H1 (cell line): ENCODE measurements at regions not wholly inside any gene's neighbourhood (a gene's known extent, or its start where the extent isn't known, plus 50 kb on each side); places are given as distances from the start of the nearest gene placed in this dataset.

Experiments used
- CTCF ChIA-PET: fragments of 300-600 bp; sonication (Branson Sonifier 250); formaldehyde crosslinking; loops from one replicate; lab custom pipeline; 2021; ENCODE audit not compliant: partially characterized antibody; lab: Charles Lee
- POLR2A ChIA-PET: fragments of 300-600 bp; sonication (Branson Sonifier 250); formaldehyde crosslinking; loops from one replicate; lab custom pipeline; 2021; ENCODE audit warnings: inconsistent platforms; ENCODE audit not compliant: partially characterized antibody; lab: Charles Lee
- DNase-seq, 2 experiments: peaks; one replicate each; pipeline versions ENCODE4 v3.0.0 to v3.0.0-alpha.2; 2010 to 2022; ENCODE audit warnings: low spot score in 2 of 2, low read depth in 1 of 2, mixed read lengths in 1 of 2
- FAIRE-seq: peaks from 2 replicates; lab custom pipeline; 2011; peaks lifted over from hg19 to GRCh38; lab: Jason Lieb, UNC
- H2AFZ ChIP-seq: 2 replicates; pipeline ENCODE4 v1.8.1; 2012; ENCODE audit warnings: low read length, inconsistent platforms
- H2AK5ac ChIP-seq: 2 replicates; pipeline ENCODE4 v1.6.1; 2013; ENCODE audit warnings: low read depth, low read length
- H2BK120ac ChIP-seq: replicated peaks from 2 replicates; pipeline ENCODE3; 2013; ENCODE audit warnings: low read depth, low read length, inconsistent platforms
- H2BK12ac ChIP-seq: 2 replicates; pipeline ENCODE4 v1.6.1; 2013; ENCODE audit warnings: low read depth, low read length
- H2BK15ac ChIP-seq: 2 replicates; pipeline ENCODE4 v1.6.1; 2013; ENCODE audit warnings: low read length
- H2BK20ac ChIP-seq: 2 replicates; pipeline ENCODE4 v1.6.1; 2013; ENCODE audit warnings: low read length
- H2BK5ac ChIP-seq: 2 replicates; pipeline ENCODE4 v1.6.1; 2013; ENCODE audit warnings: low read depth, low read length
- H3K14ac ChIP-seq: 2 replicates; pipeline ENCODE4 v1.6.1; 2013; ENCODE audit warnings: inconsistent platforms; ENCODE audit not compliant: insufficient read length
- H3K18ac ChIP-seq: 2 replicates; pipeline ENCODE4 v1.6.1; 2013; ENCODE audit warnings: low read length; ENCODE audit errors: extremely low read depth
- H3K23ac ChIP-seq: 2 replicates; pipeline ENCODE4 v1.6.1; 2013; ENCODE audit warnings: inconsistent platforms; ENCODE audit not compliant: insufficient read length
- H3K23me2 ChIP-seq: 2 replicates; pipeline ENCODE4 v1.6.1; 2013; ENCODE audit warnings: low read depth, low read length
- H3K27ac ChIP-seq: 2 replicates; pipeline ENCODE4 v1.6.1; 2011; ENCODE audit warnings: low read depth, low read length, inconsistent platforms
- H3K27me3 ChIP-seq, 4 experiments: replicated peaks in 1 of 4; 1 replicate in 1 of 4; 2 replicates in 3 of 4; pipeline versions ENCODE4 v1.6.1 to v1.8.1; 2011 to 2013; ENCODE audit warnings: low read length in 3 of 4, mild to moderate bottlenecking in 3 of 4, inconsistent platforms in 2 of 4, mixed read lengths in 2 of 4, moderate library complexity in 1 of 4; ENCODE audit not compliant: control insufficient read depth in 3 of 4, insufficient read depth in 3 of 4; ENCODE audit errors: extremely low read depth in 1 of 4
- H3K36me3 ChIP-seq, 4 experiments: 2 replicates each; pipeline versions ENCODE4 v1.6.1 to v1.8.1; 2011 to 2013; ENCODE audit warnings: mild to moderate bottlenecking in 4 of 4, low read length in 3 of 4, moderate library complexity in 2 of 4, control low read depth in 1 of 4, inconsistent platforms in 1 of 4; ENCODE audit not compliant: insufficient read depth in 4 of 4, control insufficient read depth in 2 of 4
- H3K4ac ChIP-seq: replicated peaks from 2 replicates; pipeline ENCODE3; 2013; ENCODE audit warnings: low read length, low read depth, mixed read lengths, inconsistent platforms; ENCODE audit not compliant: insufficient read length
- H3K4me1 ChIP-seq, 4 experiments: replicated peaks in 1 of 4; 1 replicate in 1 of 4; 2 replicates in 3 of 4; pipeline versions ENCODE4 v1.6.1 to v1.8.1; 2011 to 2013; ENCODE audit warnings: low read length in 3 of 4, inconsistent platforms in 2 of 4, mixed read lengths in 1 of 4; ENCODE audit not compliant: insufficient read depth in 4 of 4, control insufficient read depth in 3 of 4
- H3K4me2 ChIP-seq, 2 experiments: 2 replicates each; pipeline versions ENCODE4 v1.6.1 to v1.8.1; 2011 to 2013; ENCODE audit warnings: low read depth in 2 of 2, low read length in 2 of 2, control low read depth in 1 of 2, inconsistent platforms in 1 of 2, mild to moderate bottlenecking in 1 of 2; ENCODE audit not compliant: insufficient read depth in 1 of 2
- H3K4me3 ChIP-seq, 4 experiments: fragments of 200-600, 300-600 bp in 1 of 4; sonication (generic), shearing (Covaris generic), sonication (Bioruptor Twin) in 1 of 4; 2 replicates each; pipeline versions ENCODE4 v1.5.1 to v1.8.1; 2011 to 2016; ENCODE audit warnings: low read length in 4 of 4, low read depth in 3 of 4, control low read depth in 2 of 4, inconsistent platforms in 2 of 4, mild to moderate bottlenecking in 2 of 4, mixed read lengths in 1 of 4, moderate library complexity in 1 of 4; ENCODE audit not compliant: insufficient read depth in 2 of 4; ENCODE audit errors: extremely low read depth in 1 of 4
- H3K56ac ChIP-seq: replicated peaks from 2 replicates; pipeline ENCODE3; 2013; ENCODE audit warnings: low read depth, mild to moderate bottlenecking, mixed read lengths, low read length, inconsistent platforms; ENCODE audit not compliant: insufficient read length
- H3K79me1 ChIP-seq: 2 replicates; pipeline ENCODE4 v1.6.1; 2013; ENCODE audit warnings: low read depth, low read length, control low read depth
- H3K79me2 ChIP-seq, 2 experiments: 2 replicates each; pipeline versions ENCODE4 v1.6.1 to v1.8.1; 2012 to 2013; ENCODE audit warnings: low read length in 2 of 2, mild to moderate bottlenecking in 2 of 2, inconsistent platforms in 1 of 2; ENCODE audit not compliant: insufficient read depth in 2 of 2, control insufficient read depth in 1 of 2
- H3K9ac ChIP-seq, 4 experiments: replicated peaks in 1 of 4; 1 replicate in 1 of 4; 2 replicates in 3 of 4; pipeline versions ENCODE4 v1.6.1 to v1.8.1; 2011 to 2013; ENCODE audit warnings: low read depth in 3 of 4, low read length in 3 of 4, control low read depth in 2 of 4, mild to moderate bottlenecking in 2 of 4, moderate library complexity in 2 of 4, inconsistent platforms in 1 of 4; ENCODE audit errors: extremely low read depth in 1 of 4
- H3K9me3 ChIP-seq, 2 experiments: 2 replicates each; pipeline versions ENCODE4 v1.6.1 to v1.8.1; 2012 to 2013; ENCODE audit warnings: mild to moderate bottlenecking in 2 of 2, moderate library complexity in 2 of 2, control low read depth in 1 of 2, inconsistent platforms in 1 of 2, low read depth in 1 of 2, low read length in 1 of 2, mixed read lengths in 1 of 2; ENCODE audit not compliant: insufficient read depth in 2 of 2
- H4K20me1 ChIP-seq, 2 experiments: replicated peaks in 1 of 2; 2 replicates each; pipeline versions ENCODE3 to v1.8.1; 2011 to 2013; ENCODE audit warnings: inconsistent platforms in 2 of 2, low read length in 2 of 2, mild to moderate bottlenecking in 1 of 2; ENCODE audit not compliant: insufficient read depth in 2 of 2, control insufficient read depth in 1 of 2
- H4K5ac ChIP-seq: 2 replicates; pipeline ENCODE4 v1.6.1; 2013; ENCODE audit warnings: low read length, low read depth, mixed read lengths, inconsistent platforms; ENCODE audit not compliant: insufficient read length
- H4K8ac ChIP-seq: 2 replicates; pipeline ENCODE4 v1.8.0; 2013; ENCODE audit warnings: mild to moderate bottlenecking, moderate library complexity, low read length, inconsistent platforms; ENCODE audit not compliant: insufficient read depth; ENCODE audit errors: extremely low read depth
- H4K91ac ChIP-seq: replicated peaks from 2 replicates; pipeline ENCODE3; 2013; ENCODE audit warnings: low read length, mixed read lengths, inconsistent platforms; ENCODE audit not compliant: insufficient read length
- CREB1 ChIP-seq: IDR thresholded peaks from 2 replicates; pipeline ENCODE4 v1.6.1; 2012; ENCODE audit warnings: inconsistent platforms
- HDAC2 ChIP-seq, 2 experiments: fragments of 300-600 bp in 1 of 2; sonication (generic) in 1 of 2; IDR thresholded peaks; 2 replicates each; pipeline ENCODE4 v1.6.1; 2011 to 2012; ENCODE audit warnings: low read depth in 2 of 2, low read length in 2 of 2, mild to moderate bottlenecking in 2 of 2, moderate library complexity in 2 of 2, borderline replicate concordance in 1 of 2, inconsistent platforms in 1 of 2
- SIN3A ChIP-seq, 2 experiments: IDR thresholded peaks in 1 of 2; conservative IDR thresholded peaks in 1 of 2; 2 replicates each; pipeline ENCODE4 v1.6.1; 2011 to 2012; ENCODE audit warnings: low read length in 2 of 2, improper control_type of control experiment in 1 of 2, low read depth in 1 of 2, mild to moderate bottlenecking in 1 of 2
- SRF ChIP-seq: IDR thresholded peaks from 2 replicates; pipeline ENCODE4 v1.6.1; 2011; ENCODE audit warnings: mild to moderate bottlenecking, low read depth, low read length, moderate library complexity
- TBP ChIP-seq: IDR thresholded peaks from 2 replicates; pipeline ENCODE4 v1.6.1; 2011; ENCODE audit warnings: low read depth, low read length, improper control_type of control experiment
- WGBS, 2 experiments: shearing (Covaris generic) in 1 of 2; methylation state at CpG; one replicate each; pipeline versions ENCODE4 v1.1.6 to v1.1.7; 2013 to 2015; ENCODE audit warnings: low lambda C conversion rate in 2 of 2, mixed read lengths in 2 of 2, inconsistent platforms in 1 of 2, low coverage in 1 of 2, missing lambda C conversion rate in 1 of 2; ENCODE audit not compliant: insufficient replicate concordance in 2 of 2, insufficient coverage in 1 of 2, insufficient read length in 1 of 2; ENCODE audit errors: extremely low coverage in 1 of 2, missing lambda C conversion rate in 1 of 2; 5-methylcytosine and 5-hydroxymethylcytosine counted together
- TF ChIP-seq, protein P1 (sequence below): IDR thresholded peaks from 2 replicates; pipeline ENCODE4 v1.6.1; 2012; ENCODE audit warnings: inconsistent platforms

- no peak for TF ChIP-seq SRF
Observed at GRCh38 chr16:9557713-9558112, 466.3 kb downstream of the HAPSTR1 start (continued).

GRCh38 chr16:9566099-9566498 lies 474.7 kb downstream of the HAPSTR1 start:
- FAIRE-seq (no peak), DNase-seq (no peak)
- no peaks in the 10 kb centered on the region for H3K27me3 ChIP-seq
- no peak overlapping the region for H2BK12ac ChIP-seq
- POLR2A ChIA-PET: no interaction called here
- H4K5ac ChIP-seq: no peak overlapping the region
- H3K4me2 ChIP-seq: no peak overlapping the region
- H3K27ac ChIP-seq: no peak overlapping the region
- H3K14ac ChIP-seq: no peak overlapping the region
- no peak overlapping the region for H3K23ac ChIP-seq
- H2BK15ac ChIP-seq: no peak overlapping the region
- no peaks in the 10 kb centered on the region for H3K36me3 ChIP-seq
- no peak overlapping the region for H3K4ac ChIP-seq
- no peaks in the 10 kb centered on the region for H3K9me3 ChIP-seq
- H2AFZ ChIP-seq: no peak overlapping the region
- no peaks in the 10 kb centered on the region for H3K79me1 ChIP-seq
- H3K9ac ChIP-seq: no peak overlapping the region
- H2BK5ac ChIP-seq: no peak overlapping the region
- H4K8ac ChIP-seq: no peak overlapping the region
- H4K20me1 ChIP-seq: no peaks in the 10 kb centered on the region
- no peak overlapping the region for H2BK120ac ChIP-seq
- no peak overlapping the region for H2AK5ac ChIP-seq
- no peaks in the 10 kb centered on the region; a peak in 1 of 7 replicates for H3K4me1 ChIP-seq
- H3K4me3 ChIP-seq: no peak overlapping the region
- no peak overlapping the region for H3K56ac ChIP-seq
- CTCF ChIA-PET: no interaction called here
- H3K18ac ChIP-seq: no peak overlapping the region
- TF ChIP-seq HDAC2 (IDR thresholded peaks at IDR 0.05; ENCODE audit: borderline replicate concordance in 1 of 2, low read depth in 2 of 2, low read length in 2 of 2): no peak
- no peak for TF ChIP-seq CREB1
- no peak for TF ChIP-seq SIN3A (conservative IDR thresholded peaks at IDR 0.05 in 1 of 2, IDR thresholded peaks at IDR 0.05 in 1 of 2; ENCODE audit: low read depth in 1 of 2, low read length in 2 of 2)
- no peak for TF ChIP-seq TBP
- TF ChIP-seq, protein P1, sequence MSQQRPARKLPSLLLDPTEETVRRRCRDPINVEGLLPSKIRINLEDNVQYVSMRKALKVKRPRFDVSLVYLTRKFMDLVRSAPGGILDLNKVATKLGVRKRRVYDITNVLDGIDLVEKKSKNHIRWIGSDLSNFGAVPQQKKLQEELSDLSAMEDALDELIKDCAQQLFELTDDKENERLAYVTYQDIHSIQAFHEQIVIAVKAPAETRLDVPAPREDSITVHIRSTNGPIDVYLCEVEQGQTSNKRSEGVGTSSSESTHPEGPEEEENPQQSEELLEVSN: 0 out of 2 replicates have a peak, but pooled peaks have one; percentile 23
- H3K79me2 ChIP-seq: no peaks in the 10 kb centered on the region
- H3K23me2 ChIP-seq: no peaks in the 10 kb centered on the region
- H4K91ac ChIP-seq: no peak overlapping the region
- WGBS, 2 experiments: 93% methylated on average over 6 of the region's 6 CpGs; no CpG with 5 or more reads in 1 of the 2 experiments
- no peak overlapping the region for H2BK20ac ChIP-seq
